NCI-H1436 treated with DMSO at 0.1 percent for 48 hours (cell line): ENCODE measurements at regions not wholly inside any gene's neighbourhood (a gene's known extent, or its start where the extent isn't known, plus 50 kb on each side); places are given as distances from the start of the nearest gene placed in this dataset.

ENCODE experiments used
- DNase-seq: peaks from one replicate; lab custom pipeline; 2025; lab: John Stamatoyannopoulos, UW

DNA sequence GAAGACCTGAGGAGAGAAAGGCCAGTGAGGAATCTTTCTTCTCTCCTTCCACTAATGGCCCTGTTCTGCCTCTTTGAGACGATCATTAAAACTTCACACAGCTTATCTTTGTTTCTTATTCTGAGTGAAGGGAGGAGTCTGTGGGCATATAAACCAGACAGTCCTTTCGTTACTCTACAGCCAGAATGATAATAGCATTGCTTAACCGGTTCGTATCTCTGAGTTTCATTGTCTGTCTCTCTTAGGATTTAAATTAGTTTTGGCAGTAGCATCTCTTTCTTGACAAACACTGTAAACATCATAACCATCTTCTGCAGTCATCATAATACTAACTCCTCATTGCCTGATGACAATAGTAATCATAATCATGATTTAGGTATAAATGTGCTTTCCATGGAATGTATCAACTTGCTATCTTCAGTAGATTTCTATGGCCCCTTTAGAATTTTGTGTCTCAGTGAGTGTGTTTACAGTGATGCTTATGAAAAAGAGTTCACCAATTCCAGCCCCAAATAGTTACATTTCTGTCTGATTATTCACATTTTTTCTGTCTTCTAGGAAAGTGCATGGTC lies 618.8 kb upstream of the KLF4 start:
- no peak for DNase-seq

DNA sequence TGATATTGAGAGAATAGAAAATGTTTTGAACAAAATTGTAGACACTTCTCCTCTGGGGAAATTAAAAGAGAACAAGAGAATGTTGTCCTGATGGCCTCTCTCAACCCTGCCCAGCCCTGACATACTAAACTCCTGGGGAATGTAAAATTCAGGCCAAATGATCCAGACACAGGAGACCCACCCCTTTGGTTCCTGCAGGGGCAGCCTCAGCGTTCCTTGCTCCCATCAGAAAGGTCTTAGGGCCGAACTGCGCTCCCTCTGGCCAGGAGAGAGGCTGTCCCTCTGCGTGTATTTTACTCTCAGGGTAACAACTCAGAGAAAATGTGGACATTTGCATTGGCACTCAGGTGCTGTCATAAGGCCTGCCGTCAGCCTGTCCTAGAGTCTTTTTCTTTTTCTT lies 616.3 kb upstream of the KLF4 start:
- DNase-seq = no peak

DNA sequence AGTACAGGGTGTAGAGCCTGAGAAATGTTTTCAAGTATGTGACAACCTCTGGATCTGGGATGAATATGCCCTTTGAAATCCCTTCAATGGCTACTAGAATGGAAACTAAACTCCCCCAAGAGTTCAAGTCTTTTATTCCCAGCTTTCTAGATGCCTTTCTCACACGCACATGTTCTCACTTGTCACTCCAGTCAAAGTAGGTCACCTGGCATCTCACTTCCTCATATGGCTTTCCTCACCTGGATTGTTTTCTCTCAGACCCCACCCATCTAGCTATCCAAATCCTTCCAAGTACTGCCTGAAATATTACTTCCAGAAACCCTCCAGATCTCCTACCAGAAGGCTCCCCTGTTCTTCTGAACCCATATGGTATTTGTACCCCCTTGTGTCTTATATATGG lies 615.4 kb upstream of the KLF4 start:
- no peak for DNase-seq

DNA sequence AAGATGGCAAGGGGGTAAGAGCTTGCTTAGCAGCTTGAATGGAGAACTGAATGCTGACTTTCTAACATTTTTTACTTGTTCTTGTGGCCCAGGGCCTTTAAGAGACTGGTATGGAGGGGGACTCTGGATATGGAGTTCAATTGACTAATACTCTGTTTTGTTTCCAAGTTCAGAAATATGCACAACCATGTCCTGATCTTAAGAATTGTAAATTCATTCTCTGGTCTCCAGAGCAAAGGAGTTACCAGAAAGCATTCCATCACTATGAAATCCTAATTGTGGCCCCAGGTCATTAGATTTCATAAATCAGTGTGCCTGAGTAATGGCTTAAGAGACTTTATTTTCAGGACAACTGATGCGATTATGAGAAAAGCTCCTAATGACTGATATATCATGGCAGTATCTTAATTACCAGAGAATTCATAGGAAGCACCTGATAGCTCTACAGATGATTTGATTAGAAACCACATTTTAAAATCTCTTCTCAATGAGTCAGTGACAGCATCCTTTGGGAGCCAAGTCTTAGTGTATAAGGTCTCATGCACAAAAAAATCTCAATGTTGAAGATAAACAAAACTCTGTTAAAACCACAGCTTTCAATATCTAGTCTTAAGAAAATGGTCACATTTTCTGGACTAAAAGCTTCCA lies 613.6 kb upstream of the KLF4 start:
- no peak for DNase-seq

DNA sequence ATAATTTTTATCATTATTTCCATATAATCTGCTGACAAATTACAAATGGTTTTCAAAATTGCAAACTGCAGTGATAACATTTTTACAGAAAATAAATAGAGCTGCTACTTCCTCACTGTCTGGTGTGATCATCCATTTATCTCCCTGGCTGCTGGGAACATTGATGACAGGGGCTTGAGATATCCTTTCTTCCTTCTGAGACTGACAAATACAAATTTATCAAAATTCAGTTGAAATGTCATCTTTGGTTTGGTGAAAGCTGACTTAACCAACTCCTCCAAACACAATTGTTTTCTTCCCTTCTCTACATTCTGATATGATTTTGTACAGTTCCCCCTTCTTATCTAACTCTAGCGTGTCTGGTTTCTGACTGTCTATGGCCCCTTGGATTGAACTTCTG lies 611.8 kb upstream of the KLF4 start:
- DNase-seq = no peak

DNA sequence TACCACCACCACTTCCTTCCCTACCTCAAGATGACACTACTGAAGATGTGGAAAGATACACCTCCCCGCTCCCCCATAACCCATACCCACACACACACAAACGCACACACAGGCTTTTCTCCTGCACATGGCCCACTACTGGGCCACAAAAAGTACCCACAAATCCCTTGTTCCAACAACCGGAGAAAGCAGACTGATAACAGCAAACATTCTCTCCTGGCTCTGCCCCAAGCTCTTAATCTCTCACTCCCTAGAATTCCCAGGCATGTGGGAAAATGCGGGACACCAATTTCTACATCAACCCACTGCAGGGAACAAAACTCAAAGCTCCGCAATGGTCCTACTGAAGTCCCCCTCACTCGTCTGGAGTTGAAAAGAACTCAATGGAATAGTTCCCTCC lies 611.0 kb upstream of the KLF4 start:
- DNase-seq = no peak

DNA sequence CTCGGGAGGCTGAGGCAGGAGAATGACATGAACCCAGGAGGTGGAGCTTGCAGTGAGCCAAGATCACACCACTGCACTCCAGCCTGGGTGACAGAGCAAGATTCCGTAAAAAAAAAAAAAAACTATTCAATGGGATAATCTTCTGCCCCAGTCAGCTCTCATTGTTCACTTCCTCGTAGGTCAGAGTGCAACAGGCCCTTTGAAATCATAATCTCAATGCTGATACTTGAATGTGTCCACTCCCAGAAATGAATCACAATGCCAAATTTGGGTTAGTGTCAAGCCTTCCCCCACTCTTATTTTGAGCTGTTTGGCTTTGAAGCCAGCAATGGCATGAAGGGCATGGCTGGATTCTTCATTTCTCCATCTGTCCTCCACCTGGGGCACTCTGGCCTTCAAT lies 610.3 kb upstream of the KLF4 start:
- DNase-seq = no peak

DNA sequence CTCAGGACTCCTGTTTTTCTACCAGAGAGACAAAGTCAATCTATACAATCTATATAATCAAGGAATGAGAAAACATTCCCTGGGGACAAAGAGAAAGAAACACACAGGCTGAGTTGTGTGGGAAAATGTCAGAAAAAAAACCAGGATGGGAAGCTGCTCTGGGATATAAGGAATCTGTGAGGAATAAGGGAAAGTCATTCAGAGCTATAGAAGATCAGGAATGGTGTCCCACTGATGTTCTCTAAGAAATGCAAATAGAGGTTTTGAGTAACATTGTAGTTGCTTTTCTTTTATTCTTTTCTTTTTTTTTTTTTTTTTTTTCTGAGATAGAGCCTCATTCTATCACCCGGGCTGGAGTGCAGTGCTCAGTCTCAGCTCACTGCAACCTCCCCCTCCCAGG lies 605.9 kb upstream of the KLF4 start:
- no peak for DNase-seq

DNA sequence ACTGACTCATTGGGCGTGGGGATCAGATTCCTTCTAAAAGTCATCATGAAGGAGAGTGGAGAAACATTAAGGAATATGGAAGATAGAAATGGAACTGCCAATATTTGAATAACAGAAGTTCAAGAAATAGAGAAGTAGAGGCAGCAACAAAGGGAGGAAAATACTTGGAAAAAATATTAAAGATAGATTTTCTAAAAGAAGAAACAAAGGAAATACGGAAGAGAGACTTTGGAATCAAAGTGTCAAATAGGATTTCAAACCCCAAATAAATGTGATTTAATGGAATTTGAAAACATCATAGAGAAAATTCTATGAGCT lies 605.1 kb upstream of the KLF4 start:
- no peak for DNase-seq

DNA sequence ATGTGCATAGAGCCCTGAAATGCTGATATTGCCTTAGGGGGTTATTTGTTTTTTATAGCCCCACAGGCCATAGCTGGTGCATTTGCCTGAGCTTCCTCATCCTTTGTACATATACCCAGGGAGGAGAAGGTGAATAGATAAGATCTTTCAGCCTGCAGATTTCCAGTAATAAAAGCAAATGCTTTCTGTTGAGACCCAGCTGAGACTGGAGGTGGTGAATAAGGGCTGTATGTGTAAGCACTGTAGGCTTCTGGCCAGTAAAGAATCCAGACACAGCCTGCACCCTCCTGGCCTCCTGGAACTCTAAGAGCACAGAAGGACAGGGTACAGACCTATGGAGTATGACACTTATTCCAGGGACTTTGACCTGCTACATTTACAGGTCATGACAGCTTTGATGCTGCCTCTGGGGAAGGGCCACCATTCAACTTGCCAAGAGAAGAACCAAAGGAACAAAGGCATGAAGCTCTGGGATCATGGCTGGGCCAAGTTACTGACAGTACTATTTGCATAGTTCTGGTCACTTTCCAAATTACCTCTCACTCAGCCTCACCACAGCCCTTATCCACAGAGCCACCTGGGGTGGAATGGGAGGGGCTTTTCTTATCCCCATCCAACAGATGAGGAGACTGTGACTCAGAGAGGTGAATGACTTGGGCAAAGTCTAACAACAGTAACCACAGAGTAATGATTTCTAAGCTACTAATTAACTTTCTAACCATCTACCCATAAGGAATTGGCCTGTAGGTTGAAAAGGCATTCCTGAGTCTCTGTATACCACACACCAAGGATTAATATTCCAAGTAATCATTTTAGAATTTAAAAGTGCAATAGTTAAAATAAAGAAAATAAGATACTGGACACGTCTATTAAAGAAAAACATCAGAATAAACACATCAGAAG lies 604.5 kb upstream of the KLF4 start:
- DNase-seq = no peak

DNA sequence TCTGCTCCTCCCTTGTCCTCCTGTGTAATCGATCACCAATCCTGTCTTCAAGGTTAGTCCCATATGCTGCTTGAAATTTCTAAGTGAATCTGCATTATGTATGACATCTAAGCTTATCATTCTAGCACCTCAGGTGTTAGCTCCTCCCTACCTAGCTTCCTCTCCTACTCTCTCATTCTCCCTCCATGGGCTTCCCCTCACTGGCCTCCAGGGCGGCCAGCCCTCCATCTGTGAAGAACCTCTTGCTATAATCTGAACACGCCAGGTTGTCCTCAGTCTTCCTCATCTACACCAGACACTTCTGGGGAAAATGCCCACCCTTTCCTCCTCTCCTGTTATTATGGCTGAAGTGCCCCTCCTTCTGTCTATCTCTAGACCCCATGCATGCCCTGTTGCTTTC lies 599.3 kb upstream of the KLF4 start:
- DNase-seq = no peak

DNA sequence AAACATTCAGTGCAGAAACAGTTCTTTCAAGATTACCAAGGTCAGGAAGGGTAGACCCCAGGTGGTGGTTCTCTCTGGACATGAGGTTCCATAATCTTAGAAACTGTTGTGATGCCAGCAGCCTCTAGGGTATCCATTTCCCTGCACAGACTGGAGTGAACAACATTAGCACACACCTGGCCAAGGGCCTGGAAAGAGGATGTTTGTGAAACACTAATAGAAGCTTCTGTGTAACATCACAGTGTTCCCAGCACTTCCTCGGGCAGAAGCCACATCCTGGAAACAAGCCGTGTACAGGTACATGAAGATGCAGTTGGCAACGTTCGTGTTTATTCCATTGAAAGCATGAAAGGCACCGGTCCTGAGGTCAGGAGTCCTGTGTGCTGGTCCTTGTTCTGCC lies 598.2 kb upstream of the KLF4 start:
- DNase-seq = no peak

DNA sequence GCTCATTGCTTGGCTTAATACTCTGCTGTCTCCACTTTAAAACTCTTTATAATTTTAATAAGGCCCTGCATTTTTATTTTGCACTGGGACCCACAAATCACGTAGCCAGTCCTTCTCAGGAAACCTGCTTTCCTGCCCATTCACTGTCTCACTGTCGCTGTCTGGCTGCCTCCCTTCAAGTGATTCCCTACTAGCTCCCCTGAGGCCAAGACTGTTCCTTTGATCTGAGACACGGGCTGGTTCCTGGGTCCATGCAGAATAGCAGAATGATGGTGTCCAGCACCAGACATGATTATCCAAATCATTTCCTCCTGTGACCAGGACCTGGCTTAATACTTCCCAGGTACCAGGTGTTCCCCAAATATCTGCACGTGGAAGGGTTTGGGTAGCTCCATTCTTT lies 597.1 kb upstream of the KLF4 start:
- DNase-seq = no peak

DNA sequence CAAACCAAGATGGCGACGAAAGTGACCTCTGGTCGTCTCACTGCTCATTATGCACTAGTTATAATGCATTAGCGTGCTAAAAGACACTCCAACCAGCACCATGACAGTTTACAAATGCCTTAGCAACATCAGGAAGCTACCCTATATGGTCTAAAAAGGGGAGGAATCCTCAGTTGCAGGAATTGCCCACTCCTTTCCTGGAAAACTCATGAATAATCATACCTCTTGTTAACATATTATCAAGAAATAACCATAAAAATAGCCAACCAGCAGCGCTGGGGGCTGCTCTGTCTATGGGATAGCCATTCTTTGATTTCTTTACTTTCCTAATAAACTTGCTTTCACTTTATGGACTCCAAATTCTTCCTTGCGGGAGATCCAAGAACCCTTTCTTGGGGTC lies 595.7 kb upstream of the KLF4 start:
- DNase-seq = no peak

DNA sequence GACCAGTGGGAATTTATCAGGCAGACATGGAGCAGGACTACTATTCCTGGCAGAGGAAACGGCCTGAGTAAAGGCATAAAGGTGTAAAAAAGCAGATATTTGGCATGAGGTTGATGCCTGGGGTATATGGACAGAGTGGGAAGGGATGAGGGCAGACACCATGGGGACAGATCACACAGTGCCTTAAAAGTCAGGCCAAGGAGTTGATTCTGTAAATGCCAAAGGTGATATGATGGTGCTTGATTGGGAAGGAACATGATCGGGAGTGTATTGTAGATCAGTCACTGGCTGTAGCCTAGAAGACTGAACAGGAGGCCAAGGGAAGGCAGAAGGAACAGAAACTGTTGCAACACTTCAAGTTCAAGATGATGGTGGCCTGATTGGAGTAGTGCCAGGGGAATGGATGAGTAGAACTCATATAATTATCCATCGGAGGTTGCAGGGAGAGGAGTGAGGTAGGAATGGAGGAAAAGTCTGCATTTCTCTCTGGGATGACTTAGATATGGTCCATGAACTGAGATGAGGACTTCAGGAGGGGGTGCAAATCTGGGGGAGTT lies 594.3 kb upstream of the KLF4 start:
- DNase-seq = no peak

DNA sequence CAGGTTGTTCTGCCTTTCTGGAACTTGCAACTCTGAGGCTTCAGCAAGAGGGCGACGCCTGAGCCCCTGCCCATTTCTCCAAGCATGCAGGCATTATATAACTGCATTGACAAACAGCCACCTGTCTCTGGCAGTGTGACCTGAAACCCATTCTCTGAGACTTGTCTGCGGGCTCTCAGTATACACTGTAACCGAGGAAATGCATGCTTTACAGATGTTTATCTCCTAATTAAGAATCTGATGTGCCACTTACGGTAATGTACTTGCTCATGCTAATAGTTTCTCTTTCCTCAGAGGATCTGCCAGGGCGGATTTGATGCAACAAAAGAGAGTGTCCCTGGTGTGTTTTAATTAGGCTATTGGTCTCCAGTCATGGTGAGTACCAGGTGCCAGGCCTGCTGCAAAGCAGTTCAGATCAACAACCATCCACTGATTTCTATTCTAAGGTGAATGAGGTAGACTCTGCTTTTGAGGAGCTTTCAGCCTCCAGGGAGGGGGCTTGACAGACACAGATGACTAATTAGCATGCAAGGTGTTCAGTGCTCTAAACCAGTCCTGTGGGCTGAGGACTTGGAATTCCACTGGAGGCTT lies 593.7 kb upstream of the KLF4 start:
- DNase-seq = peak; percentile 99

DNA sequence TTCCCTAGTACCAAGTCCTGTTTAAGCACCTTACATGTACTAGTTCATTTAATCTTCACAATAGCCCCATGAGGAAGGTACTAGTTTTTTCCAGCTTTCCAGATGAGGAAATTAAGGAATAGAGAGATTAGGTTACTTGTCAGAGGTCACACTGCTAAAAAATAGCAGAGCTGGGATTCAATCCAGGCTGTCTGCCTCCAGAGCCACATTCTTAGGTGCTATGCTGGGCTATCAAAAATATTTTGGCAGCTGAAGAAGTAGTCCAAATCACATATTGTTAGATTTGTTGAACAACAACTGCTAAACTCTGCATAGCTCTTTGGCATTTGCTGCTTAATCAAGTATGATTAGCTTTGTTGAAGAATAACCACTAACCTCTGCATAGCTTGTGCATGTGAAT lies 591.5 kb upstream of the KLF4 start:
- DNase-seq = no peak

DNA sequence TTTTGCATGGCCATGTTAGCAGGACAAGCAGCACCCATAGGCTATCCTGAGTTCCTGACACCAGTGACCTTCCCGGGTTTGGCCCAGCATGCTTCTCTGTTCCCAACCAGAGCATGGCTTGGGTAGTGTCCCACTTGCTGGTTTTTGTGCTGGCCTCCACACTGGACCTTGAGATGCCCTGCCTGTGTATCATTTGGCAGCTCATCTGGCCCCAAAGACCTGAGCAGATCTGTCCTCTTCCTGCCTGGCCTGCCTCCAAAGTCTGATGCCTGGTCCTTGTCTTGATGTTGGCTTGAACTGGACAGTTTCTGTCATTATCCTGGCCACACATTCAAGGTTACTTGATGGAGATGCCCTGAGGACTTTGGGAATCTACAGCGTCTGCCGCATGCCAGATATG lies 590.7 kb upstream of the KLF4 start:
- no peak for DNase-seq

DNA sequence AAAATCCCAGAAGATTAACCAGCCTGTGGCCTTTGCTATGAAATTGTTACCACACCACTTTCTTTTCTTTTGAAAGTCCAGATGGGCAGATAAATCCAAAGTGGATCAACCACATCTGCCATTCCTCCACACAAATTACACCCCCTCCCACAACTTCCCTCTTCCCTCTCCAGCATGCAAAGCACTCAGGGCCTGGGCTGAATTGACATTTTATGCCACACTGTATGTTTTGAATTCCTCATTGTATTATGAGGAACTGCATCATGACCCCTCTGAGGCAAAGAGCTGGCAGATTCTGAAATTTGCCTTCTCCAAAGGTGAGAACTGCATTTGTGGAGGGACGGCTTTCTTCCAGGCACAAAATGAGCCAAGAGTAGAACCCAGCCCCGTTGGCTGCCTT lies 589.2 kb upstream of the KLF4 start:
- no peak for DNase-seq

DNA sequence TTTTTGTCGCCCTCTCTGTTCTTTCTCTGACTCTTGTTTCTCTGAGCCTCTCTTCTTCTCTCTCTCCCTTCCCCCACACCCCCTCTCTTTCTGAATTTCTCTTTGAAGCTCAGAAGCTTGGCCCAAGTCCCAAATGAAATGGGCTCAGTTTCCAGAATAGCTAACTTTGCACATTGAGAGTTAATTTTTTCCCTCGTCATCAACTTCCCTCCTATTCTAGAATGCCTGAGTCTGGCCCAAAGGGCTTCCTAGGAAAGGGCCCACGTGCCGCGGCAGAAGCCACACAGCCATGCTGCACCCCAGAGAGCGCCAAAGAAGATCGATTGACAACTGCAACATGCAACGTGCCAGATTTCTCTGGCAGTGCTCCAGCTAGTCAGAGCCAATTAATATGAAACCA lies 588.8 kb upstream of the KLF4 start:
- no peak for DNase-seq

DNA sequence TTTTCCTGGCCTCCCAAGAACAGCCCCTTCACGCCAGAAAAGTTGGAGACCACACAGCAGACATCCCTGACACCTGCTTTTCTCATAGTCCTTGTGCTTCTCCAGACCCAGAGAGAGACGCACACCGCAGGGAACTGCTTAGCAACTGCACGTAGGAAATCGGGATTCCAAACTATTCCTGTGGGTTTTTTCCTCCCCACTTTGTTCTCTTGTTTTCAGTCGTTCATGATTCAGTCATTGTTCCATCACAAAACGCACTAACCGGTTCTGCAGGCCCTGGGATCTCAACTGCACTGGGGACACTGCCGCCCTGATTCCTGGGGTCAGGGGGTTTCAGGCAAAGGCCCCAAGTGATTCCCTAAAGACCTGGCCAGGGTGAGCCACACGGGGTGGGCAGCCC lies 588.0 kb upstream of the KLF4 start:
- DNase-seq = no peak

DNA sequence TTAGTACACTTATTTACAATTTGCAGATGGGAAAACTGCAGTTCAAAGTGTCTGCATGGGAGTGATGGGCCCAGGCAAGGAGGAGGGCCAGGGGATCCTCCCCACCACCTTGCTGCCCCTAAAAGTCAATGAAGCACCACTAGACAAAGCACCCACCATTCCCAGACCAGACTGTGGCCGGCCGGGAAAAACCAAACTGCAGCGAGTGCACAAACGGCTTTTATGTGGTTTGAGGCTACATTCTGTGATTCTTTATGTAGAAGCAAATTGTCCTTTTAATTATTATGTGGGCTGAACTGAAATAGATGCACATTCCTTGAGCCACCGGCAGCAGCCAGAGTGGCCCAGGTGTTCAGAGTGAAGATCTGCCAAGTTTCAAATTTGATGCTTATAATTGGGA lies 585.3 kb upstream of the KLF4 start:
- no peak for DNase-seq

DNA sequence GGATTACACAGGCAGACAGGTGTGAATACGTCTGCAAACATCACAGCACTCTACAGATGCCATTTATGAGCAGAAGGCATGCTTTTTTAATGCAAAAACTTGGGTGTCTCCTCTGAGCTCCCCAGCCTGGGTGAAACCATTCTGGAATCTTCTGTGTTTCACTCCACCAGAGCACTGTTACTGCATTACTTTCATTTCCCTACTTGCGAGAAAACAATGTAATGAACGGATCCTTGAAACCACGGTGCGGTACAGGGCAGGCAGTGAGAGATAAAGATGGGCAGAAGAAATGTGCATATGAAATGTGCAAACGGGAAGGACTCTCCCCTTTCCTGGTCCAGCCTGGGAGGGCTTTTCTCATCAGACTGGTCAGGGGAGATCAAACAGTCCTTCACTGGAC lies 584.3 kb upstream of the KLF4 start:
- no peak for DNase-seq
